NCI-H2107 treated with DMSO at 0.1 percent for 48 hours (cell line): ENCODE measurements at regions not wholly inside any gene's neighbourhood (a gene's known extent, or its start where the extent isn't known, plus 50 kb on each side); places are given as distances from the start of the nearest gene placed in this dataset.

Experiments used
- DNase-seq: peaks from one replicate; lab custom pipeline; 2025; ENCODE audit not compliant: unreplicated experiment; lab: John Stamatoyannopoulos, UW

DNA sequence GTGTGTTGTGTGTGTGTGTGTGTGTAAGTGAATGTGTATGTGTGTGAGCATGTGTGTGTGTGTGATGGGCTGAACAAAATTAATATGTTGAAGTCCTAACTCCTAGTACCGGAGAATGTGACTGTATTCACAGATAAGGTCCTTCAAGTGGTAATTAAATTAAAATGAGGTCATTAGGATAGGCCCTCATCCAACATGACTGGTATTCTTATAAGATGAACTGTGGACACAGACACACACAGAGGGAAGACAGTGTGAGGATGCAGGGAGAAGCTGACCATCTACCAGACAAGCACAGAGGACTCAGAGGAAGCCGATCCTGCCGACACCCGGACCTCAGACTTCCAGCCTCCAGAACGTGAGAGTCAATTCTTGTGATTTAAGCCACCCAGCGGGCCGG, 91.2 kb upstream of the PGBD5 start:
- no peak for DNase-seq

DNA sequence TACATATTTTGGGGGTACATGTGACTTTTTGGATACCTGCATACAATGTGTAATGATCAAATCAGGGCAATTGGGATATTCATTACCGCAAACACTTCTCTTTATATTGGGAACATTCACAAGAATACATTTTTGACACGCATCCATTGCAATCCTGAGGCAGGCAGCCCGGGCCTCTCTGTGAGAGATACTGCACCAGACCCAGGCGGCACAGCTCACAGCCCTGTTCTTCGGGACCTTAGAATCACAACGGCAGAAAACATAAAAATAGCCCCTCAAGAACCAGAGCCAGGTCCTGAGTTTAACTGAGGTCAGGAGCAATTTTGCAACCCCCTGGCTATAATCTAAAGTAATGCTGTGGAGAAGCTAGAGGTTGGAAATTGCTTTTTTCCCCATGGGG, 90.8 kb upstream of the PGBD5 start:
- no peak for DNase-seq

DNA sequence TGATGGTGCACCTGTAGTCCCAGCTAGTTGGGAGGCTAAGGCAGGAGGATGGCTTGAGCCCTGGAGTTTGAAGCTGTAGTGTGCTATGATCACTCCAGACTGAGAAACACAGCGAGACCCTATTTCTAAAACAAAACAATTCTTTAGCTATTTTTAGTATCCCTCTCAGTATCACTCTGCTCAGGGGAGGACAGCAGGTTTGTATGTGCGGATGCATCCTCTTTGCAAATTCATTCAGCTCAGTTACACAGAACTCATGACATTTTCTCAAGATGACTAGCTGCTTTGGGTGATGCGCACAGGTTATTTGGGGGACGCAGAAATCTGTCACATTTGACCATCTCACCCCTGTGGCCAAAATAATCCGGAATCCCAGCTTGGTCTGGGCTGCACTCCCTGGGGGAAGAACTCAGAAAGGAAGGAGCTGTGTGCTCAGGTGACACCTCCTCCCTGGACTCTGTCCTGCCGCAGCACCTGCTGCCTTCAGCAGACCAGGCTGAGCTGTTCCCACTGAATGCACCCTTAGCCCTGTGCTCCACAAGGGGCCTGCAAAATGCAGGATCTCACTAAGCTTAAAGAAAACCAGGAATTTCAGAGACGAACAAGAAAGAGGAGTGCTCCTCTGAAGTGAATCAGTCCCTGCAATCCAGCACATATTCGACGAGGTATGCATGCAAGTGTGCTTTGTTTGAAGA, 89.5 kb upstream of the PGBD5 start:
- DNase-seq, result peak; percentile 37

DNA sequence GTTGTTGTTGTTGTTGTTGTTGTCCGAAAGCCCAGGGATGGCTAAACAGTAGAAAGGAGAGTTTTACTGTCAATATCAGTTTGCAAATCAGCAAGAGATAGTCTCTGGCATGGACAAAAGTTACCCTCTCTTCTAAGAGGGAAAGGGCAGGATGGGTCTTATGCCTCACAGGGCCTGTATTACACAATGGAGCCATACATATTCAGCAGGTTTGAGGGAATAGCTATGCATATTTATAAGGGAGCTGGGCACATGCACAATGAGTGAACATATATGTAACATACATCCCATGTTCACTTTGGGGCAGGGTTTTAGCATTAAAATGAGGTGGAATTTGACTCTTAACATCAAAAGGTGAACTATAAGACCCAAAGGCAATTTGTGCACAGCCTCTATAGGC, 84.4 kb upstream of the PGBD5 start:
- DNase-seq, result no peak

DNA sequence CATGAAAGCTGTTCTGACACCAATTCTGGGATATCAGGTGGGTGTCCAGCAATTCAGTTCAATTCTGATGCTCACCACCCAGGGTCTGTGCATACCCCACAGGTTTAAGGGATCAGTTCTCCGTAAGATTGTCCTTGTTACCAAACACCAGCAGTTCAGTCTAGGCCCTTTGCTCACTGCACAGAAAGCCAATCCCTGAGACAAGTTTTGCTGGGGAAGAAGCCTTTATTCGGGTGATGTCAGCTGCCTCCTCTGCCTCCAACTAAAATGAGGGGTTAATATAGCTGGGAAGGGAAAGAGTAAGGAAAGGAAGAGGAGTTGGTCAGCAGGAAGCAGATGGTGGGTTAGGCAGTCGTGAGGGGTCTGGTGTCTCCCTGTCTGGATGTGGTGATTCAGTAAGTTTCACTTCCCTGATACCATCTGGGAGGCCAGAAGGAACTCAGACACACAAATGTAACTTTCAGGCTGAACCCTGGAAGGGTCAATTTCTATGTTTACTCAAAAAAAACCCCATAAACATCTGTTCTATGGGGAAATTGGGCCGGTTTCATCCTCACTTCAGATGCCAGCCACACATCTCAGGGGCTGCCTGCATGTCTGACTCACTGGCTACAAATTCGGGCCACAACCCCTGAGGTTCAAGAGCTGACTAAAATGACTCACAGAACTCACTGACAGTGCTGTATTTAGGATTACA, 83.3 kb upstream of the PGBD5 start:
- no peak for DNase-seq

DNA sequence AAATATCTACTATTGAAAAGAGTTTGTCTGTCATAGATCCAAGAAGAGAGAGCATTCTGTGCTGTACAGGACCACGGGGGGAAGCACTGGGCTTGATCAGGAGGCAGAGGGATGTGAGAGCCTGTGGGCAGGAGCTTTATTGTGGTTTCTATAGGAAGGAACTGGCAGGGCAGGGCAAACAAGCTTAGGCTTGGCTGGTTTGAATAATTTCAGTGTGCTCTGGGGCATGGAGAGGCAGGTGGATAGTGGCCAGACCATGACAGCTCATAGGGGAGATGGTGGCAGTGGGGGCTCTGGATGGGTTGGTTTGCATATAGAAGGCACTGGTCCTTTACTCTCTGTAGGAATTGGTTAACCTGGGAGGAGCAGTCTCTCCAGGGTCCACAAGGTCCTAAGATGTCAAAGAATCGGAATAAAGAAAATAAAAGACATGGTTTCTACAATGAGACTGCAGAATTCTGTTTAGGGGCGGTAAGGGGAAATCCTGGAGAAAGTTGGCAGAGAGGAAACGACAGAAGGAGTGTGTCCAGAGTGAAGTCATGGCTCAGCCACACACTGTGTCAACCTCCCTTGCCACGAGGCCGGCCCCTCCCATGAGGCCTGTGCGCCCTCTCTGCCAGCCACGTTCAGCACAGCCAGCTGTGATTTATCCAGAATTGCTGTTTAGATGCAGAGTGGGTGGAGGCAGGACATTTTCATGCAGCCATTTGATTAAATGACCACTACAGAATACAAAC, 81.7 kb upstream of the PGBD5 start:
- DNase-seq, result no peak

DNA sequence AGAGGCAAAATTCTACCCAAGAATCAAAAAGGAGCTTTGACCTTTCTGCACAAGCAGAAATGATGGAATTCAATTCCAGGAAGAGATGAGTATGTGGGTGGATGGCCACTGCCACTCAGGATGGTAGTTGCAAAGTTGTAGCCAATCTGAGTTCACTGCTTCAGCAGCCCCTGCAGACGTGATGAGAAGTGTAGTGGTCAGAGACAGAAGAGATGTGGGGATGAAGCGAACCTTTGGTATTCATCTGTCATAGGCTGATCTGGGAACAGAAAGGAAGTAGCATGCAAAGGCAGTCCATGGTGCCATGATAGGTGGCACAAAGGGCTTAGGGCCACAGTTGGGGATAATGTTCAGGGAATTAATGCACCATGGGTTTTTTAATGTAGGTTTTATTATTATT, 81.1 kb upstream of the PGBD5 start:
- DNase-seq, result no peak

DNA sequence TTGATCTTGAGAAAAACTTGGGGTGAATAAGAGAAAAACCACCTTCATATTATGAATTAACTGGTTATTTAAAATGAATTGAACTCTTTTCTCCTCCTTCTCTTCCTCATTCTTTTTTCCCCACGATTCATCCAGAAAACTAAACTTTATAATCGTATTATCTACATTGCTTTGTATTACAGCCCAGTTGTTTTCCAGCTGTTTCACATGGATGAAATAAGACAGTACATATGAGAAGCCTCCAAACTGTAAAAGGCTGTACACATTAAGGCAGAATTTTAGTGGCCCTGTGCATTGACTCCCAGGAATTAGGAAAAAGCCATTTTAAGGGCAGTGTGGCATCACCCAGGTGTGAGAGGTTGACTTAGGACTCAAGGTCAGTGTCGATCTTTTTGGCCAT, 80.3 kb upstream of the PGBD5 start:
- no peak for DNase-seq

DNA sequence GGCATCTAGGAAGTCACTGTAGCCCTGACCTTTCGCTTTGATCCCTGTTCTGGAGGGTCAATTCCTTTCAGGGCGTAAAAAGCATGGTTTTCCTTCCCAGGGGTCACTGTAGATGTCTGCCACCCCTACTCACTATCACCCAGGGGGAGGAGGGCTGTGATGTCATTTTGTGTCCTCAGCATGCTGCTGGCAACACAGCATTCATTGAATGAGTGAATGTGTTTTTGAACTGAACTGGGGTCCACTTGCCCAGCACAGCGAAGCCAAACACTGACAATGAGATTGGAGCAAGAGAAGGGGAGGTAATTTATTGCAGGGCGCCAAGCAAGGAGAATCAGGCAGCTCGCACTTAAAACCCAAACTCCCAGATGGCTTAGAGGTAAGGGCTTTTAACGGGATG, 78.2 kb upstream of the PGBD5 start:
- DNase-seq, result no peak

DNA sequence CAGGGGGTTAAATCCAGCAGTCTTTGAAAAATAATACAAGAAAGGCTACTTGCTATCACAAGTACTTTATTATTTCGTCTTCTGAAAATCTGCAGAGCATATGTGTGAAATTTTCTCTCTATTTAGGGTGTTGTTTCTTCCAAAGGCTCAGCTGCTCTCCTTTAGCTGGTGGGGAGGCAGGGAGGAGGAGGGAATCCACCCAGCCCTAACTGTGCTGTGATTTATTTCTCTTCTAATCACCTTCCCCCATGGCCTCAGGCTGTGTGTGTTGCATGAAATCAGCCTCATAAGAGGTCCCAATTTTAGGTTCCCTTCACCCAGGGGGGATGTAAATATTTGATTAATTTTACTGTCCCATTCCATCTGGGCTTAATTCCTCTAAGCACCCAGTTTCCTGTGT, 77.6 kb upstream of the PGBD5 start:
- DNase-seq, result no peak

DNA sequence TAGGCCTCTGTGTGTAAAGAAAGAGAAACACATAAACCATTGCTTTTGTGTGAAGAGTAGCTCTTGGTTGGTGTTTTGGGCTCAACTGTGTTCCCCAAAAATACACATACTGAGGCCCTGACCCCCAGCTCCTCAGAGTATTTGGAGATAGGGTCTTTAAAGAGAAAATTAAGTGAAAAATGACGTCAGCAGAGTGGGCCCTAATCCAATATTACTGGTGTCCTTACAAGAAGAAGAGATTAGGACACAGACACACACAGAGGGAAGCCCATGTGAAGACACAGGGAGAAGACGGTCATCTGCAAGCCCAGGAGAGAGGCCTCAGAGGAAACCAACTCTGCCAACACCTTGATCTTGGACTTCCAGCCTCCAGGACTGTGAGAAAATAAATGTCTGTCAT, 76.9 kb upstream of the PGBD5 start:
- DNase-seq, result no peak

DNA sequence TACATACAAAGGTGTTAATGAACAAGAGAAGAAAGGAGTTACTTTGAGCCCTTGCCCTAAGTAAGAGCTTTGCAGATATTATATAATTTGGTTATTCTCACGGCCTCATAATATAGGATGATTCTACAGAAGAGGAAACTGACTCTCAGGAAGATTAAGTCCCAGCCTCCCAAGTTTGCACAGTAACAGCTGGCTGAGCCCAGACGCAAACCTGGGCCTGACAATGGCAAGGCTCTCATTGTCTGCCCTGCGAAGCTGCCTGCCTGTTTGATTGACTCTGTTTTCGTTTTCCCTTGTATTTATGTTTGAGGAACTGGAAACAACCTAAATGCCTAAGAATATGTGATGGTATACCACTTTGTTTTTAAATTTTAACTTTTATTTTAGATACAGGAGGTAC, 76.2 kb upstream of the PGBD5 start:
- DNase-seq, result no peak

DNA sequence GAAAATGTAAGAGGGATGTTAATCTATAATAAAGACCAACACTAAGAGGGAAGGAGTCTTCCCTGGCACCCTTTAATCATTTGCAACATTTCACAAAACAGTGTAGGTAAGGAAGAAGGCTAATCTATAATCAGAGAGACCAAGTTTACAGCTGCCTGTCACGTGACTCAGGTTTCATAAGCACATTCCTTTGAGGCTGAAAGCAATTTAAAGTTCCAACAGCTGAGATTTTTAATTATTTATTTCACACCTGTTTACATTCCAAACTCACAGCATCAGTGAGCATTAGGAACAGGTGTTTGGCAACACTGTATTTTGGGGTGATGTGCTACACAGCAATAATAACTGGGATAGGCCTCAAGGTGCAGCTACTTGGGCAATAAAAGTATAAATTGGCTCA, 75.7 kb upstream of the PGBD5 start:
- DNase-seq, result peak; percentile 9

DNA sequence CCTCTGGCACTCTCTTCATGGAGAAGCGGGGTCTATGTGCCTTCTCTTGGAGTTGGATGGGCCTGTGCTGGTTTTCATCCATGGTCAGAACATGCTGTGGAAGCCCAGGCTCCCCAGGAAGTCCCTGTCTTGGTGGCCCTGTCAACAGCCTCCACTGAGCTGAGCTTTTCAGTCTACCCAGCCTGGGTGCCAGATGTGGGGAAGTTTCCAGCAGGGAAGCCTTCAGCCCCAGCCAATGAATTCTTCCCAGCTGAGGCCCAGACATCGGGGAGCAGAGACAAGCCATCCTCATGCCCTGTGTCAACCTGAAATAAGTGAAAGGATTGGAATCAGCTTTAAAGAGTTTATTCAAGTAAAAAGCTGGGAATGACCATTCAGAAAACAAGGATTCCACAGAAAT, 75.1 kb upstream of the PGBD5 start:
- no peak for DNase-seq

DNA sequence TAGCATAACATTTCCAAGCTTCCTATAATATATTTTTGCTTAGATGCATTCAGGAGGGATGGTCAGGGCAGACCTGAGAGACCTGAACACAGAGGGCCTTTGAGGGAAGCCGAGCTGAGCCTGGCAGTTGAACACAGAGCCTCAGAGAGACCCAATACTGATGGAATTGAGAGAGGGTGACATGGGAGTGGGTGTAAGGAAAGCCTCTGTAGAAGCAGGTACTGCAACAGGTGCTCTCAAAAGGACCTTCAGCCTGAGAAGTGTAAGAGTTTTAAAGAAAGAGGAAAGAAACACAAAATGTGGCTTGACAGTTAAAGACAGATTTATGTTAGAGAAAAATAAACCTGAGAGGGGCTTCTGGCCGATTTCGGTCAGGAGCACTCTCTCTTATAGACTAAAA, 73.9 kb upstream of the PGBD5 start:
- DNase-seq, result no peak

DNA sequence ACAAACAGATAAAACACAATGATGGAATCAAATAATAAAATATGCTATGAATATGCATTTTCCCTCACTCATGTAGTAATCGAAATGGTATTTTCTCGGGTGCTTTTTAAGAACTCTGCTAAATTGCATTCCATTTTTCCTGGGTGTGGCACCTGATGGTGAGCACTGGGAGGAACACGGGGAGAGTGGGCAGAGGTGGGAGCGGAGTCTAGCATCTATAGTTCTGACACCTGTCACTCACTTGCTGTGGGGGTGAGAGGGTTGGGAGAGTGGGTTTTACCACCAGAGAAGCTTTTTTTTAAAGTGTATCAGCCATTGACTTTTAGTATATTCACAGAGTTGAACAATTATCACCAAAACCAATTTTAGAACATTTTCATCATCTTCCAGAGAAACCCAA, 73.4 kb upstream of the PGBD5 start:
- DNase-seq, result no peak

DNA sequence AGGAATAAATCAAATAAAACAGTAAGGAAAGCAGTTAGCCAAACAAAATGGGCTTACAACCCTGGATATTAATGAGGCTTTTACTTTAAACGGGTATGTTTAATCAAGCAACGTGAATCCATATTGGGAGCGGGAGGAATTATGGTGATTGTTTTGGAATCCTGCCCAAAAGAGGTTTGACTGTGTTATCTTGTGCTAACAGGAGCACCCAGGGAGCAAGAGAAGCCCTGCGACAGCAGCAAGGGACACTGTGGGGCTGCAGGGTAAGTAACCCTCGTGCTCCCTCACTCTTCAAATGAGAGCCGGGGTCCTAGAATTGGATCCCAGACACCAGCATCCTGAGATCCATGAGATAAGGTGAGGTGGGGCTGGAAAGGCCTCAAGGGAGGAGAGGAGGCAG, 72.6 kb upstream of the PGBD5 start:
- no peak for DNase-seq

DNA sequence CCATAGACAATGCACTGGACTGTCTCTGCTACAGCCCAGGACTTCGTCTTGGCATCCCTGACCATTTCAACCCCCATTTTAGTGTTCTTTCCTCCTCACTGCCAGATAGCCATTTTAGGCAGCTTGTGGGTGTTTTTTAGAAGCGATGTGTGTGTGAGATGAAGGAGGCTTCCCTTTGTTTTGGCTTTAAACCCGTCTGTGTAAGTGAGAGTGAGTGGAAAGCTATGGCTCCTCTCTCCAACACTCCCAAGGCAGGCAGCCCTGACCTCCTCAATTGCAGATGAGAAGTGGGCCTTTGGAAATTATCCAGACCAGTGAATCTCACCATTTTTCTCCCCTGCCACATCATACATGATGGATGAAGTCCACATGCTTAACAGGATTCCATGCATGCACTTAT, 70.3 kb upstream of the PGBD5 start:
- DNase-seq, result no peak

DNA sequence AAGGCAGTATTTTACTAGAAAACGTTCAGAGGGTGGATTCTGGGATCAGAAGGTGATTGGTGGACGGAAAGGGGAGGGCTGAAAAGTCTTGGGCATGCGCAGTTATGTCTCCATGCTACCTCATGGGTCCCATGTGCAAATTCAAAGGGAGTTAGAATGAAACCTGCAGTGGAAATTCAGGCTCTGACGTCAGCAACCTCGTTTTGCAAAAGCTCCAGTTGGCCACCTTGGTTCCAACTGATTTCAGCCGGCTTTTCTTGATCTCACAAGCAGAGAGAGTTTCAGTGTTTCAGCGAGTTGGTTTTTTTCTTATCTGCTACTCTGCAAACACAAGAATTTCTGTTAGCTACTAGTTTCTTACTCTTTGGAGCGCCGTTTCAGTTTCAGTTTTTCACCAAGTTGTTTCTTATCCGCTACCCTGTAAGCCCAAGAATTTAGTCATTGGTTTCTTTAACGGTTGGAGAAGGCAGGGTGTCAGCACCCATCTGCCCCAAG, 69.8 kb upstream of the PGBD5 start:
- no peak for DNase-seq

DNA sequence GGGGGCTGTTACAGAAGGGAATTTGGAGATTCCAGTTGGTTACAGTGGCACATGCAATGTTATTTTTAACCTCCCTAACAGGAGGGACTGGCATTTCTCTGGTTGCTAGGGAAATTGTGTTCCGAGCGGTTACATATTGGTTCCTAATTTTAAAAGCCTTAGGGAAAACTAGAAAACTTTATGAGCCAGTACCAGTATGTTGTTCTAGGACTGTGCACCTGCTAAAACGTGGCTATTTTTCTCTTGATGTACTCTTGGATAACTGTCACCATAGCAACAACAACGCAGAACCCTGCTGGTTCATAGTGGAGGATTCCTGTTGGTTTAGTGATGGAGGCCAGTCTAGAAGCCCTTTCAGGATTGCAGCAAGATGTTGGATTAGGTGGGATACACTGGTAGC, 68.9 kb upstream of the PGBD5 start:
- peak; percentile 11 for DNase-seq

DNA sequence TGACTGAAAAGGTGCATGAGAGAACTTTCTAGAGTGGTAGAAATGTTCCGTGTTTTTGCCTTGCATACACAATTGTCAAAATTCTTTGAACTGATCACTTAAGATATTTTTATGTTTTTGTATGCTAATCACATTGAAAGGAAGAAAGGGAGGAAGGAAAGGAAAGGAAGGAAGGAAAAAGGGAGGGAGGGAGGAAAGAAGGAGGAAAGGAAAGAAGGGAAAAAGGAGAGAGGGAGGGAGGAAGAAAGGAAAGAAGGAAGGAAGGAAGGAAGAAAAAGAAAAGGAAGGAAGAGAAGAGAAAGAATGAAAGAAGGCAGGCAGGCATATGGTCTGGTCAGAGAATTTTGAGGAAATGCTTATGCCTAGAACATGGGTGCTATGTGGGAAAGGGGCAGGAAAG, 68.4 kb upstream of the PGBD5 start:
- DNase-seq, result no peak

DNA sequence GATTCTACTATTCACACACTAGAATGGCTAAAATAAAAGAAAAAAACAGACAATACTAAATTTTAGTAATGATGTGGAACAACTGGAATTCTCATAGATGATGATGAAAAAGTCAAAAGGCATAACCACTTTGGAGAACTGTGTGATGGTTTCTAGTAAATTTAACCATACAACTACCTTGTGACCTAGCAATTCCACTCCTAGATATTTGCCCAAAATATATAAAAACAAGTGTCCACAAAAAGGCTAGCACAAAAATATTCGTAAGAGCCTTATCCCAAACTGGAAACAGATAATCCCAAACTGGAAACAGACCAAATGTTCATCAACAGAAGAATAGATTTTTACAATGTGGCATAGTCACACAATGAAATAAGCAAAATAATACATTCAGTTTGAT, 67.9 kb upstream of the PGBD5 start:
- DNase-seq, result no peak
